Adrenal gland (tissue), 9 donors: ENCODE measurements at regions not wholly inside any gene's neighbourhood (a gene's known extent, or its start where the extent isn't known, plus 50 kb on each side); places are given as distances from the start of the nearest gene placed in this dataset.

Experiments used
- DNase-seq, 7 donors: peaks; one replicate each; pipeline ENCODE4 v3.0.0-alpha.2; 2019 to 2020
- H3K27ac ChIP-seq, 5 donors: fragments of 200-600 bp; sonication (generic) in 4 of 5; 1 replicate in 3 of 5; 2 replicates in 2 of 5; pipeline versions ENCODE4 v1.5.1 to v1.8.0; 2016 to 2020; ENCODE audit warnings: mild to moderate bottlenecking in 1 of 5
- H3K27me3 ChIP-seq: fragments of 200-600 bp; 2 replicates; pipeline ENCODE4 v1.8.0; 2021
- H3K36me3 ChIP-seq, 2 donors: fragments of 200-600 bp; replicated peaks in 1 of 2; 1 replicate in 1 of 2; 2 replicates in 1 of 2; pipeline versions ENCODE4 v1.5.1 to v1.8.0; 2018 to 2022
- H3K4me1 ChIP-seq, 2 donors: fragments of 200-600 bp; replicated peaks in 1 of 2; 1 replicate in 1 of 2; 2 replicates in 1 of 2; pipeline versions ENCODE4 v1.5.1 to v1.8.0; 2018 to 2021
- H3K4me3 ChIP-seq, 4 donors: fragments of 200-600 bp; sonication (generic) in 3 of 4; one replicate each; pipeline ENCODE4 v1.5.1; 2016 to 2018
- H3K9me3 ChIP-seq, 3 donors: fragments of 200-600 bp; sonication (generic) in 1 of 3; replicated peaks in 1 of 3; 1 replicate in 2 of 3; 2 replicates in 1 of 3; pipeline versions ENCODE4 v1.5.1 to v1.8.0; 2016 to 2021
- POLR2A ChIP-seq, 2 donors: fragments of 450-650 bp; IDR thresholded peaks; one replicate each; pipeline ENCODE4 v1.6.1; 2017; ENCODE audit warnings: antibody characterized with exemption in 2 of 2, mild to moderate bottlenecking in 2 of 2, moderate library complexity in 1 of 2
- WGBS, 4 donors: extraction: QIAGEN DNeasy Blood & Tissue Kit in 2 of 4; methylation state at CpG; one replicate each; pipeline versions ENCODE4 v1.1.5 to v1.1.7; 2013 to 2017; 5-methylcytosine and 5-hydroxymethylcytosine counted together
- intact Hi-C, 2 donors: fragments of 100-400 bp; cut with DNase I; formaldehyde crosslinking; loops; one replicate each; pipeline versions ENCODE4 v1.14.1 to v1.15.0; 2022 to 2023
- TF ChIP-seq, protein P1 (sequence below), 6 experiments: fragments of 450-650 bp in 4 of 6; fragments of 200-600 bp in 2 of 6; sonication (generic) in 1 of 6; IDR thresholded peaks; 1 replicate in 5 of 6; 2 replicates in 1 of 6; pipeline versions ENCODE4 v1.5.1 to v1.8.0; 2016 to 2021; ENCODE audit warnings: antibody characterized with exemption in 6 of 6, mild to moderate bottlenecking in 2 of 6, moderate library complexity in 1 of 6
- donor health status: healthy with polysubstance abuse.
- donor health status: Bipolar disorder and iron deficiency.
- donor health status: DM: yes; HTN: yes; CAD: no.
- donor health status: DM: no; HTN: no; CAD: no.
- donor health status: DM: no; HTN: no; CAD: no.

DNA sequence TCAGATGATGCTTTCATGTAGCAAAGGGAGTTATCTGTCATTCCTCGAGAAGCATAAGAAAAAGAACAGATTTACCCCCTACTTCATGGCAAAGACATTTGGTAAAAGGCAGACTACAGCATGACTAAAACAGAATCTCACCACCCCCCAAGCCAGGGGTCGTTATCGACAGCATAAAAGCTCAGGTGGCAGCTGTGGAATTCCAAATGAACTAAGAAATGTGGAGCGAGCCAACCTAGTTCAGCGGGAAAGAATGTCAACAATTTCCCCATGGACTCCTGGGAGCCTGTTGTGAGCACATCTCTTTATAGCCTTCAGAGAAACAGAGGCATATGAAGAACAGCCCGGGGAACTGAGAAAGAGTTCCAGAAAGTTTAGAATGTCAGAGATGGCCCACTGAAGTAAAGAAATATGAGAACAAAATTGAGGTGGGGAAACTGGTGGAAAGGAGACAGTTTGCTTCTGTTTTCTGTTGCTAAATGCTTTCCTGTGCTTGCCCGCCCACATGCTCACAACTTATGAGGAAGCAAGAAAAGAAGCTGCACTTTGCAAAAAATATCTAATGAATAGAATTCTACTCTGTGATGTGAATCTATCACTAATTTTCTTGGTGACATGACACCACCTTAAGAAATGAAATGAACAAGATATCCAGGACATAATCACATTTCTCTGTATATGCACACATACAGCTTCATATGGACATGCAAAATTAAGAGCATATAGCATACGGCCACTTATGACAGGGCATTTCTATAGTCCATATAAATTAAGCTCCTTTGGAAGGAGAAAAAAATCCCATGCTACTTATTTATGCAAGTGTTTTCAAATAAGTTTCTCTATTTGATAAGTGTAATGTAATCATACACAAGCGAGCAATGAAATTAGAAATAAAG lies 135.3 kb upstream of the MID1 start:
- no peaks in the 10 kb centered on the region for H3K9me3 ChIP-seq
- WGBS, 4 donors: 51 to 68% (median 57%) methylated on average over 9 of the region's 9 CpGs
- H3K27me3 ChIP-seq: no peaks in the 10 kb centered on the region
- H3K36me3 ChIP-seq: no peaks in the 10 kb centered on the region
- no peak overlapping the region for H3K4me3 ChIP-seq
- DNase-seq: no peak
- TF ChIP-seq, protein P1, sequence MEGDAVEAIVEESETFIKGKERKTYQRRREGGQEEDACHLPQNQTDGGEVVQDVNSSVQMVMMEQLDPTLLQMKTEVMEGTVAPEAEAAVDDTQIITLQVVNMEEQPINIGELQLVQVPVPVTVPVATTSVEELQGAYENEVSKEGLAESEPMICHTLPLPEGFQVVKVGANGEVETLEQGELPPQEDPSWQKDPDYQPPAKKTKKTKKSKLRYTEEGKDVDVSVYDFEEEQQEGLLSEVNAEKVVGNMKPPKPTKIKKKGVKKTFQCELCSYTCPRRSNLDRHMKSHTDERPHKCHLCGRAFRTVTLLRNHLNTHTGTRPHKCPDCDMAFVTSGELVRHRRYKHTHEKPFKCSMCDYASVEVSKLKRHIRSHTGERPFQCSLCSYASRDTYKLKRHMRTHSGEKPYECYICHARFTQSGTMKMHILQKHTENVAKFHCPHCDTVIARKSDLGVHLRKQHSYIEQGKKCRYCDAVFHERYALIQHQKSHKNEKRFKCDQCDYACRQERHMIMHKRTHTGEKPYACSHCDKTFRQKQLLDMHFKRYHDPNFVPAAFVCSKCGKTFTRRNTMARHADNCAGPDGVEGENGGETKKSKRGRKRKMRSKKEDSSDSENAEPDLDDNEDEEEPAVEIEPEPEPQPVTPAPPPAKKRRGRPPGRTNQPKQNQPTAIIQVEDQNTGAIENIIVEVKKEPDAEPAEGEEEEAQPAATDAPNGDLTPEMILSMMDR (IDR thresholded peaks at IDR 0.05): no peak
- TF ChIP-seq POLR2A (IDR thresholded peaks at IDR 0.05): no peak
- no peaks in the 10 kb centered on the region for H3K4me1 ChIP-seq
- no peak overlapping the region for H3K27ac ChIP-seq
- intact Hi-C loops: no loop called here

DNA sequence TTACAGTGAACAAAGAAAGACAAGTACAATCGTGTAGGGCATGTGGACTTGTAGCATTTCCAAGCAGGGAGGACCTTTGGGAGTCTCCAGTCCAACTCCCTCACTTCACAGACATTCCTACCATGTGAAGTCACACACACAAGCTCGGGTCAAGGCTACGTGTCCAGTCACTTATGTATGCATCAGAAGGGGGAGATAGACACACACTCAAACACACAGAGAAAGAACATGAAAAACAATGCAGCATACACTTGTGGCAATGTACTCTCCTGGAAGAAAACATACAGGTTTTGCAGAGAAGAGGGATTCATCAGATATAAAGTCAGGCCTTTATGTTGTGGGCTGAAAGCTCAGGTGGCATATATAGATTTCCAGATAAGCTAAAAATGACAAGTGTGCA lies 136.1 kb upstream of the MID1 start:
- peak in 5 of 7 donors; percentile 19 to 51 (median 39) for DNase-seq
- H3K27me3 ChIP-seq: no peaks in the 10 kb centered on the region
- intact Hi-C loops: no loop called here
- no peak overlapping the region for H3K27ac ChIP-seq
- WGBS, 4 donors: 10 to 24% (median 21%) methylated on average over 3 of the region's 3 CpGs
- H3K36me3 ChIP-seq: no peaks in the 10 kb centered on the region
- no peaks in the 10 kb centered on the region for H3K9me3 ChIP-seq
- no peak overlapping the region for H3K4me3 ChIP-seq
- H3K4me1 ChIP-seq: no peaks in the 10 kb centered on the region
- TF ChIP-seq POLR2A (IDR thresholded peaks at IDR 0.05): no peak

DNA sequence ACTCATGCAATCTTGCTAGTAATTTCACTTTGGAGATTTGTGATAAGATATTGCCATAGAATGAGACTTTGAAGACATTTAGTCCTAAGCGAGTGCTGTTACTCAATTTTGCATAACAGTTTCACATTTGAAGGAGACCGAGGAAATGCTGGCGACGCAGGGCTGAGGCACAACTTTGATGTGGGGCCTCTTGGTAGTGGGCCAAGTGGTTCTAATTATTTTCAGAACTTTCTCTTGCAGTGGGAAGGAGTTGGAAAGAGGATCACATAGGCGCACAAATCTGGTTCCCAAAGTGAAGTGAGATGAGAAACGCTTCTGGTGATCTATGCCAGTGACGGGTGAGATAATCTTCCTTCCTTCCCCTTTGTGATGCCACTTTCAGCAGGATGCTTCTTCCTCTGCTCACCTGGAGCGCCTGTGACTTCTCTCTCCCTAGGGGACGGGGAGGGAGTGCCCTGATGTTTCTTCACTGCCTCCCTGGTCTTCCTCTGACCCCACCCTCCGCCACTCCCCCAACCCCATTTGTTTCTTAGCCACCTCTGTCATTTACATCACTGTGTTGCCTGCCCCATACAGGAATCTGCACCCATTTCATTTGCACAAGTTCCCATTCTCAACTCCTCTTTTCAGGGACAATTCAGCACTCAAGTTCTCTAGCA lies 138.9 kb upstream of the MID1 start:
- Histone ChIP-seq H3K9me3 (no peaks in the 10 kb centered on the region), H3K27me3 (peaks cover under 1% of the 10 kb centered on the region), H3K27ac (no peak overlapping the region), H3K36me3 (no peaks in the 10 kb centered on the region), H3K4me3 (no peak overlapping the region), H3K4me1 (no peaks in the 10 kb centered on the region)
- DNase-seq: no peak
- TF ChIP-seq POLR2A (IDR thresholded peaks at IDR 0.05): no peak
- TF ChIP-seq, protein P1 (IDR thresholded peaks at IDR 0.05): no peak
- intact Hi-C loops: no loop called here
- 51 to 74% (median 58%) methylated on average over 8 to 10 of the region's 10 CpGs for WGBS, 4 donors

DNA sequence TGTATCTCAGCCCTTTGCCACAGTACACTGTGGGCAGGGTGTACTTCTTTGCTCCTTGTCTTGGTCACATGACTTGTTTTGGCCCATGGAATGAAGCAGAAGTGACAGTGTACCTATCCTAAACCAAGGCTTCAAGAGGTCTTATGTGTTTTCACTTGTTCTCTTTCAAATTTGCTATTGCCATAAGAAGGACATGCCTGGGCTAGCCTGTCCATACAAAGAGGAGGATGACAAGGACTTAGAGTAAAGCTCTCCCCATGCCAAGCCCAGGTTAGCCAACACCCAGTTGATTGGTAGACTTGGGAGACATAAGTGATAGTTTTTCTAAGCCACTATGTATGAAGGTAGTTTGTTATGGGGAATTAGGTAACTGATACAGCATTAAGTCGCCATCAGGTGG lies 141.1 kb upstream of the MID1 start:
- 71 to 98% (median 83%) methylated on average over 1 of the region's 1 CpG for WGBS, 4 donors
- intact Hi-C loops: no loop called here

More for the DNA sequence above, 141.1 kb upstream of the MID1 start:
- Histone ChIP-seq H3K27ac (no peak overlapping the region), H3K4me1 (no peaks in the 10 kb centered on the region), H3K27me3 (peaks cover 7% of the 10 kb centered on the region), H3K9me3 (no peaks in the 10 kb centered on the region), H3K4me3 (no peak overlapping the region), H3K36me3 (no peaks in the 10 kb centered on the region)
- TF ChIP-seq POLR2A (IDR thresholded peaks at IDR 0.05): no peak
- TF ChIP-seq, protein P1 (IDR thresholded peaks at IDR 0.05): no peak
- DNase-seq: no peak
